ENCODE measurements at regions not wholly inside any gene's neighbourhood (a gene's known extent, or its start where the extent isn't known, plus 50 kb on each side); places are given as distances from the start of the nearest gene placed in this dataset.
"Not testable (repeated sequence)": the region's sequence is repeated elsewhere in the genome, so short reads cannot be mapped to it uniquely, and the experiment has no call there.

DNA sequence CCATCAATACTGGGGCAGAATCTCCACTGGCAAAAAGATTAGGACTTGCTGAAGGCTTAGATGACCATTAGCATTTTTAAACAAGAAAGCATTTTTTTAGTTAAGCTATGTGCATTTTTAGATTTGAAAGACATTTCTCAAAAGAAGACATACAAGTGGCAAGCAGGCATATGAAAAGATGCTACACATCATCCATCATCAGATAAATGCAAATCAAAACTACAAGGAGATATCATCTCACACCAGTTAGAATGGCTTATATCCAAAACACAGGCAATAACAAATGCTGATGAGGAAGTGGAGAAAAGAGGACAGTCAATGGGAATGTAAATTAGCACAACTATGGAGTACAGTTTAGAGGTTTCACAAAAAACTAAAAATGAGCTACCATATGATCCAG, 195.6 kb upstream of the TNC start:
- no peak for DNase-seq

- DNase-seq: no peak
Measured at GRCh38 chr9:115326461-115326860, 208.5 kb upstream of the TNC start.

GRCh38 chr9:115327436-115328122, 209.6 kb upstream of the TNC start:
- no peak for DNase-seq

GRCh38 chr9:115328228-115328627, 210.3 kb upstream of the TNC start:
- no peak for DNase-seq

DNA sequence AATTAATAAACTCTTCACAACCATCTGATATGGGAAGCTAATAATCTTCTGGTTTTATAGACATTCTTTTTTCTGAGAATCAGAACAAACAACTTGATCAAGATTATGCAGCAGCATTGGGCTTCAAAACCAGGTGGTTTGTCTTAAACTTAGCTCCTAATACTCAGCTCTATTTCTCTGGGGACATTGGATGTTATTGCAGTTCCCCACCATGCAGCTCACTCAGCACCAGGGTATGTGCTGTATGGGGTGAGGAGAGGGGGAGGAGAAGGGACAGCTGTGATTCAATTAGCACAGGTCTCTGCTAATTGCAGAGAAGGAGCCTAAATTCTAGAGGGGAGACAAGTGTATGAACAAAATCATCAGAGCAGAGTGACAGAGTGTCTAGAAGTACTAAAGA, 210.7 kb upstream of the TNC start:
- DNase-seq: no peak

DNA sequence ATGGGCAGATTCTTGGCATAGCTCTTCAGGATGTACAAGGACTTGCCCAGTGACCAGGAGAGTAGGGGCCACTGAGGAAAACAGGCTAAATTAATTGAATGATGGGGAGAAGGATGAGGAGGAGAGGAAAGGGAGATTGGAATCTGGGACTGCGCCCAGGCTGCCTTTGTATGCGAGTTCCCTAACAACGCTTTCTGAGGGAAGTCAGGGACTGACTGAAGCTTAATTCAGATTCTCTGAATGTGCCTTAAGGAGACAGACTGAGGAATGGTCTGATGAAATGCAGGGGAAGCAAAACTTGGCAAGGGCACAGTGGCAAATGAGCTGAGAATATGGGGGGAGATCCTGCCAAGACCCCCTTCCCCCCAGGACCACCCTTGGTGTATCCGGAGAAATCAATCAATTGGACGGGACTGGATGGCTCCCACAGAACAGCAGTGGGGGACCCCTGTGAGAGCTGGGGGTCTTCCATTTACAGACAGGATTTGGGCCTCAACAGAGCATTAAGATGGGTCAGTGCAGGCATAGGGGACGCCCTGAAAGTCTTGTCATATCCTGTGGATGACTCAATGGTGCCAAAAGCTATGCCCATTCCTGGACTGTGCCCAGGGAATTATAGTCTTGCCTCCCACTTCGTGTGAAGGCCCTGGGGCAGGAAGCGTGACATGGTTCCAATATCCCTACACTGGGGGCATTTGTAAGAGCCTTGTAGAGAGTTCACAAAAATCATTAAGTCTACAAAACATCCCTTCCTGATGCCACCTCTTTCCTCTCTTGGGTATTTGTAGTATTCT, 215.5 kb upstream of the TNC start:
- no peak for DNase-seq

GRCh38 chr9:115335439-115335838, 217.5 kb upstream of the TNC start:
- DNase-seq: no peak

DNA sequence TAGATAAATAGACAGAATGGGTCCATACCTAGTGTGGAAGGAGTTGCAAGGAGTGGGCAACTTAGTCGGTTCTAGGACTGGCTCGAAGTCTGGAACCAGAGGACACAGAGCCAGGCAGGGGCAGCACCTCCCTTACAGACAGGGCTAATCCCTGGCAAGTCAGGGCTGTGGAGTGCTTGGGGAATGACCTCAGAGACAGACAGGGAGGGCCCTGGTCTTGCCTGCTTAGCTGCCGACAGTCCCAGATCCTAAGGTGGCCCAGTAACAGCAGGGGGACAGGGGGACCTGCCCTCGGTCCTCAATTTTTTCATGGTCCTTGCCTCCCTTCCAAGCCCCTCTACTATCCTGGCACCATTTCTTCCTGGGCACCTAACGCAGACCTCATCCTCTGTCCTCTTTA, 222.4 kb upstream of the TNC start:
- DNase-seq: no peak

- DNase-seq: no peak
Measured at GRCh38 chr9:115341426-115341825, 223.5 kb upstream of the TNC start.

- not testable (repeated sequence) for DNase-seq
Measured at GRCh38 chr9:115347776-115348175, 229.8 kb upstream of the TNC start.

- DNase-seq: not testable (repeated sequence)
Measured at GRCh38 chr9:115348936-115349335, 231.0 kb upstream of the TNC start.

- DNase-seq: no peak
Measured at GRCh38 chr9:115349542-115349941, 231.6 kb upstream of the TNC start.

- no peak for DNase-seq
Measured at GRCh38 chr9:115350548-115350947, 232.6 kb upstream of the TNC start.

GRCh38 chr9:115353681-115354080, 235.7 kb upstream of the TNC start:
- no peak for DNase-seq

DNA sequence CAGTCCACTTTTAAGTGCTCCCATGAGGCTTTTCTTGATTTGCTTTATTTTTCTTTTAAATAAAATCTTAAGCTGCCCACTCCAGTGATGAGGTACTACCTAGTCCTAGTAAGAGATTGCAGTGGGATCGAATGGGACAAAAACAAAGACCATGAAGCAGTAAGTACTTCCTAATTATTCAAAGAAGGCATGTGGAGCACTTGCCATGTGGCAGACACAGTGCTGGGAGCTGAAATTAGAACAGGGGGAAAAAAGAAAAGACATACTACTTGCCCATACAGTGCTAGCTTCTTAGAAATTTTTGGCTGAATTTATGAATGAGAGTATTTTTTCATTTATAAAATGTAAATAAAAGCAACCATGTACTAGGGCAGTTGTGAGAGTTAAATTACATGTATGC, 239.9 kb upstream of the TNC start:
- no peak for DNase-seq

DNA sequence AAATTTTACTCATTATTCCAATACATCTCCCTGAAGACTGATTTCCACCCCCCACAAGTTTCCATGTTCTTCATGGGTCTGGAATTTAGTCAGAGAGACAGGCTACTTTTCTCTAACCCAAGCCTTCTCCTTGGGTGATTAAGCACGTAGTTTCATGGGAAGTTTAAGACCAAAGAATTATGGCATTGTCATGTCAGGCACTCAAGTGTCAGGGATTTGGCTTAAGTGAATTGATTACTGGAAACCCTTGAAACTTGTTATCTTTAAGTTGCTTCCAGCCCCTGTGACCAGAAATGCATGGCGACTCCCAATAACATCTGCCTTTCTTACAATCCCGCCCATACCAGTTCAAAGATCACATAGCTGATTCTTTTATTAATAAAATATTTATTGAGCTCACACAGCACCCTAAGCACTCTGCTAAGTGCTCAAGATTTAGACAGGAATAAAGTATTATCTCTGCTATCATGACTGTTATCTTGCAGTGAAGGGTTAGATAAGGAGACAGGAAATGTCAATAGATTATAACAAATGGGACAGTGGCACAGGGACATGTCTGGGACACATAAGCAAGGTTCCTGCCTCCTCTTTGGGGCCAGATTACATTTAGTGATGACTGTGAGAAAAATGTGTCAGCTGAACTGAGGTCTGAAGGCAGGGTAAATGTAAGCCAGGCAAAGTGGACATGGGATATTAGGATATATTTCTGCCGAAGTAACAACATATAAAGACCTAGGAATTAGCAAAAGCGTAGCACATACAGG, 241.2 kb upstream of the TNC start:
- DNase-seq: no peak

- DNase-seq: no peak
Measured at GRCh38 chr9:115360122-115360521, 242.2 kb upstream of the TNC start.

GRCh38 chr9:115362101-115362500, 244.1 kb upstream of the TNC start:
- no peak for DNase-seq

DNA sequence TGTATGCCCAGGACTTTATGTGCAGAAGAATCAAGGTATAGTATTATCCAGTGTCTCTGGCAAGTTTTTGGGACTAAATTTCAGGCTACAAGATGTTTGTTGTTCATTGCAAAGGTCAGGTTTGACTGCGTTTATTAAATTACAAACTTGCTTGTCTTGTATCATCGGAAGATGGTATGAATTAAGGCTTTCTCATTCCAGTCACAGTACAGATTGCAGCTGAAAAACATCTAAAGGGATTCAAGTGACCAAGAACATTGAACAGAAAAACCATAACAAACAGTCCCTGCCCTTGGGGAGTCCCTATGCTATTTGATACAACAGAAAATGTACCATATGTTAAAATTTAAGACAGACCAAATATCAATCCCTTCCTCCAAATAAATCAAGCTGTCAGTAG, 244.7 kb upstream of the TNC start:
- DNase-seq: no peak

DNA sequence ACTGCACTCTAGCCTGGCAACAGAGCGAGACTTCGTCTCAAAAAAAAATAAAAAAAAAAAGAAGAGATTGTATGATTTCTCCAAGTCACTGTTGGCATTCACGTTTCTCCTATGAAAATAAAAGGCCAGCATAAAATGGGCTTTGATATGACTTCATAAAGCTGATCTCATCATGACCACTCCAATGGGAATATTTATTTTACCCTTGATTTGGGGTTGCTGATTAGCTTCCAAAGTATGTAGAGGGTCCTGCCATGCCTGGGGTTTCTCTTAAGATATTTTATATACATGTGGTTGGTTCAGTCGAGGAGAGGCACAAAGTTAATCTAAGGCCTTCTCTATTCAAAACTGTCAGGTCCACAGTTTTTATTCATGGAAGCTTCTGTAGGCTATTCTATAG, 247.0 kb upstream of the TNC start:
- DNase-seq: no peak

DNA sequence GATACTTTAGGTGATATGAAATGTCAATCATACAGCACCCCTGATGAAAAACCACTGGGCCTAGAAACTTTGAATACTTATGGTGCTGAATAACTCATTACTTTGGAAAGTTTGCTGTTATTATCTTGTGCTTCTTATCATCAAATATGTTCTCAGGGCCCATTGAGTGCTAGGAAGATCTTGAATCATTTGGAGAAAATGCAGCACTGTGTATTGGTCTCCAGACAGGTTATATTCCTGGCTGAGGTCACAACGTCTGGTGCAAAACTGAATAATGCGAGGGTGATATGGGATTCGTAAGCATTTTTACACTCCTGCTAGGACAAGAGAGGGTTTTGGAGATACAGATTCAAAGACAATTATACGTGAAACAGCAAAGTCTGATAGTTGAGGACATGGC, 249.4 kb upstream of the TNC start:
- DNase-seq: no peak

DNA sequence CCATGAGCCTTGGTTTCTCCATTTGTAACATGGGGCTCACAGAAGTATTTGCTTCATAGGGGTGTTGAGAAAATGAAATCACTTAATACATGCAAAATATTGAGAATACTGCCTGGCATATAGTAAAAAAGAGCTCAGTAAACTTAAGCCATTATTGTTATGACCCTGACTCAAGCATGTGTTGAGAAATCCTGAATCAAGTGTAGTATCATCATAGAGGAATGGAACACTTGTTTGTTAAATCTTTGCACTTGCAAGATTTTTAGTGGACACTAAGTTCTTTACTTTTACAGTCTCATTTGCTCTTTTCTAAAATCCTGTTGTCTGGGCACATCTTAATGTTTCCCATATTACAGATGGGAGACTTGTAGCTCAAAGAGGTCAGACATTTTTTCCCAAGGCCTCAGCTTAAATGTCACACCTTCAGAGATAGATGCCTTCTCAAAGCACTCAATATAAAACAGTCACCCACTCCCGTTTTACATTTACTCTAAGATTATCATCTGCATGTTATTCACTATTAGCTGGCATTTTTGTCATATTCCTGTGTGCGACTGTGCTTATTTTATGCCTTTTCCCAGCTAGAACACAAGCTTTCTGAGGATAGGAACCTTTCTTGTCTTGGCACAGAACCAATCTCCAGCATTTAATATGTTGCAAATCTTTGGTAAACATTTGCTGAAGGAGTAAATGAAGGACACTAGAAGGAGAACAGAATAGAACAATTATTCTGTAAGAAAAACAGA, 250.0 kb upstream of the TNC start:
- DNase-seq: no peak

- DNase-seq: no peak
Measured at GRCh38 chr9:115369322-115369957, 251.5 kb upstream of the TNC start.

Data from suppressor macrophage treated with lipopolysaccharide for 4 hours (primary cell).